Sigmoid colon (tissue), 6 donors: ENCODE measurements at regions not wholly inside any gene's neighbourhood (a gene's known extent, or its start where the extent isn't known, plus 50 kb on each side); places are given as distances from the start of the nearest gene placed in this dataset.

ENCODE experiments used
- DNase-seq: peaks from one replicate; pipeline ENCODE4 v3.0.0-alpha.2; 2019
- H3K27ac ChIP-seq, 4 donors: fragments of 200-600 bp; sonication (generic); one replicate each; pipeline ENCODE4 v1.5.1; 2016 to 2019; ENCODE audit warnings: mild to moderate bottlenecking in 1 of 4
- H3K27me3 ChIP-seq, 3 donors: fragments of 200-600 bp; sonication (generic); one replicate each; pipeline ENCODE4 v1.5.1; 2019; ENCODE audit warnings: mild to moderate bottlenecking in 1 of 3
- H3K36me3 ChIP-seq, 4 donors: fragments of 200-600 bp; sonication (generic); one replicate each; pipeline ENCODE4 v1.5.1; 2016 to 2019
- H3K4me1 ChIP-seq, 4 donors: fragments of 200-600 bp; sonication (generic); one replicate each; pipeline ENCODE4 v1.5.1; 2017 to 2019
- H3K4me3 ChIP-seq, 4 donors: fragments of 200-600 bp; sonication (generic); one replicate each; pipeline ENCODE4 v1.5.1; 2017 to 2019; ENCODE audit warnings: mild to moderate bottlenecking in 2 of 4, moderate library complexity in 1 of 4
- H3K9me3 ChIP-seq, 4 donors: fragments of 200-600 bp in 3 of 4; sonication (generic) in 3 of 4; one replicate each; pipeline versions ENCODE4 v1.5.1 to v1.6.1; 2013 to 2019
- EP300 ChIP-seq, 4 donors: sonication (generic); formaldehyde crosslinking; IDR thresholded peaks; one replicate each; pipeline ENCODE4 v1.6.1; 2017; ENCODE audit warnings: antibody characterized with exemption in 4 of 4
- POLR2A ChIP-seq, 2 donors: fragments of 450-650 bp; IDR thresholded peaks; one replicate each; pipeline ENCODE4 v1.6.1; 2016; ENCODE audit warnings: antibody characterized with exemption in 2 of 2, mild to moderate bottlenecking in 2 of 2, moderate library complexity in 2 of 2
- POLR2AphosphoS5 ChIP-seq, 4 donors: sonication (generic); formaldehyde crosslinking; IDR thresholded peaks; one replicate each; pipeline ENCODE4 v1.6.1; 2017; ENCODE audit warnings: antibody characterized with exemption in 4 of 4
- WGBS, 2 donors: extraction: QIAGEN DNeasy Blood & Tissue Kit; methylation state at CpG; one replicate each; pipeline ENCODE4 v1.1.7; 2013; 5-methylcytosine and 5-hydroxymethylcytosine counted together
- intact Hi-C: fragments of 100-400 bp; cut with DNase I; formaldehyde crosslinking; loops from one replicate; pipeline ENCODE4 v1.15.1; 2023
- TF ChIP-seq, protein P1 (sequence below), 4 experiments: fragments of 450-650 bp in 3 of 4; fragments of 200-600 bp in 1 of 4; IDR thresholded peaks; one replicate each; pipeline ENCODE4 v1.5.1; 2016 to 2019; ENCODE audit warnings: antibody characterized with exemption in 4 of 4, mild to moderate bottlenecking in 3 of 4, moderate library complexity in 2 of 4
- donor health status: healthy with polysubstance abuse.
- donor health status: healthy.

DNA sequence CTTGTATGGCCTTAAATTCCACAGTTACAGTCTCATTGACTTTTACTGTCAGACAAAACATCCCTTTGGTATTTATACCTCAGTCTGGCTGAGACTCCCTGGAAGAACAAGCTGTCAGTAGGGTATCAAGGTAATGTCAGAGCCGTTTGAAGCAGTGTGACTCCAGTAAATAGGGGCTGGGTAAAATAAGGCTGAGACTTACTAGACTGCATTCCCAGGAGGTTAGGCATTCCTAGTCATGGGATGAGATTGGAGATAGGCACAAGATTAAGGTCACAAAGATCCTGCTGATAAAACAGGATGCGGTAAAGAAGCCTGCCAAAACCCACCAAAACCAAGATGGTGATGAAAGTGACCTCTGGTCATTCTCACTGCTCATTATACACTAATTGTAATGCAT, 219.5 kb upstream of the SKOR2 start:
- no peaks in the 10 kb centered on the region for H3K36me3 ChIP-seq
- DNase-seq = no peak
- H3K4me3 ChIP-seq = no peak overlapping the region
- 76 to 79% methylated on average over 2 of the region's 2 CpGs for WGBS, 2 donors
- no peaks in the 10 kb centered on the region for H3K4me1 ChIP-seq
- no peak overlapping the region for H3K27ac ChIP-seq
- TF ChIP-seq EP300 (IDR thresholded peaks at IDR 0.05) = no peak
- no peak for TF ChIP-seq POLR2A (IDR thresholded peaks at IDR 0.05)
- TF ChIP-seq, protein P1, sequence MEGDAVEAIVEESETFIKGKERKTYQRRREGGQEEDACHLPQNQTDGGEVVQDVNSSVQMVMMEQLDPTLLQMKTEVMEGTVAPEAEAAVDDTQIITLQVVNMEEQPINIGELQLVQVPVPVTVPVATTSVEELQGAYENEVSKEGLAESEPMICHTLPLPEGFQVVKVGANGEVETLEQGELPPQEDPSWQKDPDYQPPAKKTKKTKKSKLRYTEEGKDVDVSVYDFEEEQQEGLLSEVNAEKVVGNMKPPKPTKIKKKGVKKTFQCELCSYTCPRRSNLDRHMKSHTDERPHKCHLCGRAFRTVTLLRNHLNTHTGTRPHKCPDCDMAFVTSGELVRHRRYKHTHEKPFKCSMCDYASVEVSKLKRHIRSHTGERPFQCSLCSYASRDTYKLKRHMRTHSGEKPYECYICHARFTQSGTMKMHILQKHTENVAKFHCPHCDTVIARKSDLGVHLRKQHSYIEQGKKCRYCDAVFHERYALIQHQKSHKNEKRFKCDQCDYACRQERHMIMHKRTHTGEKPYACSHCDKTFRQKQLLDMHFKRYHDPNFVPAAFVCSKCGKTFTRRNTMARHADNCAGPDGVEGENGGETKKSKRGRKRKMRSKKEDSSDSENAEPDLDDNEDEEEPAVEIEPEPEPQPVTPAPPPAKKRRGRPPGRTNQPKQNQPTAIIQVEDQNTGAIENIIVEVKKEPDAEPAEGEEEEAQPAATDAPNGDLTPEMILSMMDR (IDR thresholded peaks at IDR 0.05) = no peak
- no peak for TF ChIP-seq POLR2AphosphoS5 (IDR thresholded peaks at IDR 0.05)
- intact Hi-C loops = no loop called here
- H3K27me3 ChIP-seq = no peaks in the 10 kb centered on the region
- H3K9me3 ChIP-seq = no peaks in the 10 kb centered on the region

DNA sequence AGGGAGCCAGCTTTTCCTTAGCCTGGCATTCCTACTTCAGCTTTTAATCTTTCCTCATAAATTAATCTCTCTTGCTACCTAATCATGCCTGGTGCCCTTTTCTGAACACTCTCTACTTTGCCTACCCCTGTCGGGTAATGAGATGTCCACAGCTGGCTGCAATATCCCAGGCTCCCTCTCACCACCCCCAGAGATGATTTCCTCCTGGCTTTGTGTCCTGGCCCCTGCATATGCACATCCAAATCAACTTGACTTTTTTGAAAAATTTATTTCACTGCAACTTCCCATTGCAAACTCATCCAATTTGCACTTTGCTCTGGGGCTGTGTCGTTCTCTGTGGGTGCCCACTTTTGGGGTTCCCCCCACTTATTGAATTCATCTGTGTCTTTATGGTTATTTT, 218.1 kb upstream of the SKOR2 start:
- no peaks in the 10 kb centered on the region for H3K4me1 ChIP-seq
- no peaks in the 10 kb centered on the region for H3K36me3 ChIP-seq
- H3K9me3 ChIP-seq = no peaks in the 10 kb centered on the region
- no peaks in the 10 kb centered on the region for H3K27me3 ChIP-seq
- TF ChIP-seq, protein P1 (IDR thresholded peaks at IDR 0.05) = no peak
- TF ChIP-seq POLR2A (IDR thresholded peaks at IDR 0.05) (no peak), POLR2AphosphoS5 (IDR thresholded peaks at IDR 0.05) (no peak), EP300 (IDR thresholded peaks at IDR 0.05) (no peak)
- no peak overlapping the region for H3K27ac ChIP-seq
- H3K4me3 ChIP-seq = no peak overlapping the region
- intact Hi-C loops = no loop called here
- no peak for DNase-seq
- WGBS, 2 donors = 62 to 71% methylated on average over 2 of the region's 2 CpGs

DNA sequence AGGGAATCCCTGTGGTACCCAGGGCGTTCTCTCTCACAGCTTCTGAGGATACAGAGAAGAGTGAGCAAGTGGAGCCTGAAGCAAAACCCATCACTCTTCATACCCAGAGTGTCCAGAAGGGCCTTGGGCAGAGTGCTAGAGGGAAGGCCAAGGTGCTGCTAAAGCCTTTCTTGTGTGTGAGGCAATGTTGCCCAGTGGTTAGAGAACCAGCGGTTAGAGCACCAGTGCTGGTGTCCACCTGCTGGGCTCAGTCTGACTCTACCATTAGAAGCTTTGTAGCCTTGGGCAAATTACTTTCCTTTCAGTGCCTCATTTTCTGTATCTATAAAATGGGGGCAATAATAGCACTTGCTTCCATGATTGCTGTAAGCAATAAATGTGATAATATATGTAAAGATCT, 210.5 kb upstream of the SKOR2 start:
- no peak for DNase-seq
- Histone ChIP-seq H3K4me1 (no peaks in the 10 kb centered on the region), H3K4me3 (no peak overlapping the region), H3K36me3 (no peaks in the 10 kb centered on the region), H3K27me3 (no peaks in the 10 kb centered on the region), H3K27ac (no peak overlapping the region), H3K9me3 (no peaks in the 10 kb centered on the region)
- intact Hi-C loops = no loop called here
- TF ChIP-seq EP300 (IDR thresholded peaks at IDR 0.05) = no peak
- no peak for TF ChIP-seq POLR2A (IDR thresholded peaks at IDR 0.05)
- TF ChIP-seq POLR2AphosphoS5 (IDR thresholded peaks at IDR 0.05) = no peak
- TF ChIP-seq, protein P1 (IDR thresholded peaks at IDR 0.05) = no peak
- 92% methylated on average over 2 of the region's 2 CpGs for WGBS, 2 donors

DNA sequence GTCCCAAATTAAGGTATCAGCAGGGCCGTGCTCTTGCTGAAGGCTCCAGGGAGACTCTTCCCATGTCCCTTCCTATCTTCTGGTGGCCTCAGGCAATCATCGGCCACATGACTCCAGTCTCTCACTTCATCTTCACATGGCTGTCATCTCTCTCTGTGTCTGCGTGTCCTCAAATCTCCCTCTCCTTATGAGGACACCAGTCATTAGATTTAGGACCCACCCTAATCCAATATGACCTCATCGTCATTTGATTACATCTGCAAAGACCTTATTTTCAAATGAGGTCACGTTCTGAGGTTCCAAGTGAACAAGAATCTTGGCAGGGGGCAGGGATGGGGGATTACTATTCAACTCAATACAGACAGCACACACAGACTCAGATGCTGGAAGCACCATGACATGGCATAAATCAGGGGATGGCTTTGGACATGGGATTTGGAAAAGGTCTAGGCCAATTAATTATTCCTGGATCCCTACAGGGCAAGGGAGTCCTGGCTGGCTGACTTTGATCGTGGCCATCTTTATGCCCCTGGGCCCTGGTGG, 210.0 kb upstream of the SKOR2 start:
- intact Hi-C loops = no loop called here
- no peak overlapping the region for H3K4me3 ChIP-seq
- no peaks in the 10 kb centered on the region for H3K36me3 ChIP-seq

More for the DNA sequence above, 210.0 kb upstream of the SKOR2 start:
- Histone ChIP-seq H3K27ac (no peak overlapping the region), H3K9me3 (no peaks in the 10 kb centered on the region), H3K27me3 (no peaks in the 10 kb centered on the region), H3K4me1 (no peaks in the 10 kb centered on the region)
- TF ChIP-seq POLR2A (IDR thresholded peaks at IDR 0.05) (no peak), POLR2AphosphoS5 (IDR thresholded peaks at IDR 0.05) (no peak), EP300 (IDR thresholded peaks at IDR 0.05) (no peak)
- TF ChIP-seq, protein P1 (IDR thresholded peaks at IDR 0.05) = no peak
- WGBS, 2 donors = 75 to 76% methylated on average over 6 of the region's 6 CpGs
- no peak for DNase-seq
